Stimulated activated naive CD4-positive, alpha-beta T cell (primary cell): ENCODE measurements at regions not wholly inside any gene's neighbourhood (a gene's known extent, or its start where the extent isn't known, plus 50 kb on each side); places are given as distances from the start of the nearest gene placed in this dataset.
"Not testable (repeated sequence)": the region's sequence is repeated elsewhere in the genome, so short reads cannot be mapped to it uniquely, and the experiment has no call there.

Experiments used
- DNase-seq, 6 experiments: peaks; one replicate each; lab custom pipeline; 2025; lab: John Stamatoyannopoulos, UW

DNA sequence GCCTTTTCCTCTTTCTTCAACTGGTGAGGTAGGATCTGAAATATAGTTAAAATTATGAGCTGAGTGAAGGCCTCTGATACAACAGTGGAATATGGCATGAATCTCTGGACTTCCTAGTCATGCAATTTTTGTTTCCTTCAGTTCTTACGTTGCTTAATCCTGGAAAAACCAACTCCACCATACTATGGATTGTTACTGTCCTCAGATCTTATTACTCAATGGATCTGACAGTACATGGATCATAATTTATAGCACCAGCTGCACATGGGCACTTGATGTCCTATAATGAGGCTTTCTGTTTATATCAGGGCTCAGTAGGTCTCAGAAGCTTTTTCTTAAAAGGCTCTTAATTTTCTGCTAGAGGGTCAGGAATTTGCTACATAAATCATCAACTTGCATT, 1341.0 kb upstream of the EYS start:
- DNase-seq = no peak

DNA sequence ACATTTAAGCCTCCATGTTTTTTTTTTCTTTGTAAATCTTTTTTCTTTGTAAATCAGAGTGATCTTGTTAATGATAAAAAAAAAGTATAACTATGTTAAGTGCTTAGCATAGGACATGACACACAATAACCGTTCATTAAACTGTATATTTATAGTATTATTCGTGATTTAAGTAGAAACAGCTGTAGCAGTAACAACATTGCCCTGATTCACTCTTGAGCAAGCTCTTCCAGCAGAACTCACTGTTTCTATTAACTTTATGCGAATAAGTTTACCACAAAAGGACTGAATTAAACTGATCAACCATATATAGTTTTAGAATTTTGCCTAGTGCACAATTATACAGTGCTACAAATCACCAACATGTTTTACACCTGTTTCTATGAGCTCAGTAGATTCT, 1338.0 kb upstream of the EYS start:
- no peak for DNase-seq

- no peak for DNase-seq
Measured at GRCh38 chr6:67031451-67031850, 1324.4 kb upstream of the EYS start.

DNA sequence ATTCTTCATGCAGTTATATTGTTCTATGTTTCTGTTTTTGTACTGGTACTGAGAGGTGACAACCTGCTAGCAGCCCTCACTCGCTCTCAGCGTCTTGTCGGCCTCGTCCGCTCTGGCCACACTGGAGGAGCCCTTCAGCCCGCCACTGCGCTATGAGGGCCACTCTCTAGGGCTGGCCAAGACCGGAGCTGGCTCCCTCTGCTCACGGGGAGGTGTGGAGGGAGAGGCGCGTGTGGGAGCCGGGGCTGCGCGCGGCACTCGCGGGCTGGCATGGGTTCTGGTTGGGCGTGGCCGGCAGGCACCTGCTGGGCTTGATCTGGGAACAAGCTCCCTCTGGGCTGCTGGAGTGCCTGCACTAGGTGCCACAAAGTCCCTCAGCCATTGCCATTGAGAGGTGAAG, 1323.8 kb upstream of the EYS start:
- DNase-seq = no peak

- DNase-seq = no peak
Measured at GRCh38 chr6:67016921-67017460, 1310.0 kb upstream of the EYS start.

DNA sequence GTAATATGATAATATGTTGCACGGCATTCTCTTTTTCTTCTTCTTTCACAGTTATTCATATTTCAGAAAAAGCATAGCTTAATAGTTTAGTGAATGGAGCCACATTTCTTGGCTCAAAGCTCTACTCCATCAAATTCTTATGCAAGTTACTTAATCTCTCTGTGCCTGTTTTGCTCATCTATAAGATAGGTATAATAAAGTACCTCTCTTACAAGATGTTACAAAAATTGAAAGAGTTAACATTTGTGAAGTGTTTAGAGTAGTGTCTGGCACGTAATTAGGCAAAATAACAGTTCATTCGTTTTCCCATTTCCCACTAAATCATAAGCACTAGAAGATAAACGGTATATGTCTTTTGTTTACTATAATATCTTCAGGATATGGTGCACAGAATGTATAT, 1304.4 kb upstream of the EYS start:
- DNase-seq = no peak

- no peak for DNase-seq
Measured at GRCh38 chr6:67009818-67010217, 1302.8 kb upstream of the EYS start.

DNA sequence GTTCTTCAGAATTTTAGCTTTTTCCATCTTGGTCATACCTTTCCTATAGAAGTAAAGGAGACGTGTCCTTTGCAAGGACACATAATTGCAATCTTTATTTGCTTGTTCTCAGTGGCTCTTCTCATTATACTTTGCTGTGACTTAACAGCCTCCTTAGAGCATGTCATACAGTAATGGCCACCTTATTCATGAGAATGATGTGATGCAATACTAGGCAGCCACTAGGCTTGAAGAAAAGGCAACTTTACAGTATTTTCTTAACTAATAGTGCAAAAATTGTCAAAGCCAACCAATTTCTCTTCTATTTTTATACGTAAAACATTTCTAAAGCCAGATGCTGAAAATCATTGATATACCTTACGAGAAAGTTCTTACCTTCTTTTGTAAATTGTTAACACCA, 1296.8 kb upstream of the EYS start:
- DNase-seq = no peak

DNA sequence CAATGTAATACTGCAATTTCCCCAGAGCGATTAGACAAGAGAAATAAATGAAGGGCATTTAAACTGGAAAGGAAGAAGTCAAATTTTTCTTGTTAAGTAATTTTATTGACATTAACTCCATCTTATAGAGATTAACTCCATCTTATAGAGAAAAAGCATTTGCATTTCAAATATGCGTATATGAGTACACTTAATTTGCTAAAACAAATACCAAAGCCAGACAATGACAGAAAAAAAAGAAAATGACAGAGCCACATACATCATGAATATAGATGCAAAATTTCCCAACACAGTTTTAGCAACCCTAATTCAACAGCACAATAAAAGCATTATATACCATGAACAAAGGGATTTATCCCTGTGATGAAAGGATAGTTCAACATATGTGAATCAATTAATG, 1293.1 kb upstream of the EYS start:
- DNase-seq = no peak

DNA sequence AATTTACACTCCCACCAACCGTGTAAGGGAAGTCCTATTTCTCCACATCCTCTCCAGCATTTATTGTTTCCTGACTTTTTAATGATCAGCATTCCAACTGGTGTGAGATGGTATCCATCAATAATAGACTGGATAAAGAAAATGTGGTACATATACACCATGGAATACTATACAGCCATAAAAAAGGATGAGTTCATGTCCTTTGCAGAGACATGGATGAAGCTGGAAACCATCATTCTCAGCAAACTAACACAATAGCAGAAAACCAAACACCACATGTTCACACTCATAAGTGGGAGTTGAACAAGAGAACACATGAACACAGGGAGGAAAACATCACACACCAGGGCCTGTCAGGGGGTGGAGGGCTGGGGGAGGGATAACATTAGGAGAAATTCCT, 1290.6 kb upstream of the EYS start:
- not testable (repeated sequence) for DNase-seq

DNA sequence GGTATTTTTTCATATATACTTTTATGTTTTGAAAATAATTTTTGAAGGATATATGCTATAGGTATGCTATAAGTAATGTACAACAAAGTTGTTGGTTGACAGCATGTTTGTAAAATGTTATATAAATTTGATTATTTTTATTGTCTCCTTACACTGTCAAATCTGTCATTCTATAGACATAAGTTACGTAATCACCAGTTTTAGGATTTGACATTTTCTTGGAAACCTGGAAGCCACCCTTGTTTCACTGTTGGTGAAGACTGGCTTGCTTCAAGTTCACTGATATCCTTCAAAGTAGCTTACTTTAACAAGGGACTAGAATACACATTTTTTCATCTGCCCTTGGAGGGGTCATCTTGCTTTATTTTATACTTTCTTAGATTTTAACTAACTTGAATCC, 1288.6 kb upstream of the EYS start:
- DNase-seq = no peak

DNA sequence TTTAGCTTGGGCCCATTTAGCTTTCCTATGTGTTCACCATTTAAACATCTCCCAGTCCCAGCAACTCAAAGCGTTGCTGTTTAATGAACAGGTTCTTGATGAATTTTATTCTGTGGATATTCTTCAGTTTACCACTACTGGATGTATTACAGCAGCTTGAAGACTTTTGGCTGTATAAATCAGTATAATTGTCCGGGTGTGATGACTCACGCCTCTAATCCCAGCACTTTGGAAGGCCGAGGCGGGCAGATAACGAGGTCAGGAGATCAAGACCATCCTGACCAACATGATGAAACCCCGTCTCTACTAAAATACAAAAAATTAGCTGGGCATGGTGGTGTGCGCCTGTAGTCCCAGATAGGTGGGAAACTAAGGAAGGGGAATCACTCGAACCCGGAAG, 1286.7 kb upstream of the EYS start:
- not testable (repeated sequence) for DNase-seq

DNA sequence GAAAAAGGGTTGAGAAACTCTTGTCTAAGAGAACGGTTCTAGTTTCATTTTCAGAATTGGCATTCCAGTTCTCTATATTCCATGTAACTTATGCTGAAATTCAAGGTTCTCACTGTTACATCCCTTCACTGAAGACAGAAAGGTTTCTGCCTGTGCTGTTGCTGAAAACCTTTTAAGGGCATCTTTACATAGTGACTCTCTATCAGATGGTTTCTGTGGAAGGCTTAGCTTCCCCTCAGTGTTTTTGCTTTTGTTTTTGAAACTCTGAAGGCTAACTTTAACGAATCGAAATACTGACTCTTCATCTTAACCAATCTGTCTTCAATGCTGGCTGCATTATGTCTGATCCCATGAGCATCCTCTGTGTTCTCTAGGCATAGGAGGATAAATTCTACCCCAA, 1286.2 kb upstream of the EYS start:
- DNase-seq = no peak

DNA sequence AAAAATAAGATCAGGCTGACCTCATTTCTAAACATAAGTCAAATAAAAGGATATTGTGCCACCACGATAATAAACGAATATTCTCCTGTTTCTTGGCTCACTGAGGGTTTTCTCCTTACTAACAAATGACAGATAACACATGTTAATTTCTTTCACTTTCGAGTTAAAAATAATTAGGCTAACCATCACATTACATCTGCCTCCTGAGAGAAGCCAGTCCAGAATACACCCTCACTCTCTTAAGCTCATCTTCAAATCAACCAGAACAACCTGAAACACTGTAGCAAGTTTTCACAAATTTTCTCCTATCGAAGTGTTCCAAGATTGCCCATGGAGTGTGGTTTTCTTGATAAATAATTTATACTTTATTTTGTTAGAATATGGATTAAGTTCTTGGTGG, 1285.6 kb upstream of the EYS start:
- no peak for DNase-seq

DNA sequence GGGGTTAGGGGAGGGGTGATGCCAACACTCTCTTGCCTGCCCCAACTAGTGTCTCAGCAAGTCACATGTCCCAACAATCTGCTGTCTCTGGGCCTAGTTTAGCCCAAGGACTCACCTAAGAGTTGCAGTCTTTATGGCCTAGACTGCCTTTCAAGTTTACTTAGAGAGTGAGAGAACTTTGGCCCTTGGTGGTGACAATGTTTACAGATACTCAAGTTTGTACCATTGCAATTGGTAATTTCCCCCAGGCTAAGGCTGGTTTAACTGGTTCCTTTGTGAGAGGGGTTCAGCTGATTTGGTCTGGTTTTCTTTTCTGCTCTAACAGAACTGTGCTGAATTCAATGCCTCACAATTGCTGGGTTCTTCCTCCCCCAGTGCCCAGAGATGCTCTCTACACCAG, 1279.9 kb upstream of the EYS start:
- no peak for DNase-seq

GRCh38 chr6:66985816-66986215, 1278.8 kb upstream of the EYS start:
- no peak for DNase-seq

GRCh38 chr6:66970373-66970772, 1263.3 kb upstream of the EYS start:
- DNase-seq = no peak

DNA sequence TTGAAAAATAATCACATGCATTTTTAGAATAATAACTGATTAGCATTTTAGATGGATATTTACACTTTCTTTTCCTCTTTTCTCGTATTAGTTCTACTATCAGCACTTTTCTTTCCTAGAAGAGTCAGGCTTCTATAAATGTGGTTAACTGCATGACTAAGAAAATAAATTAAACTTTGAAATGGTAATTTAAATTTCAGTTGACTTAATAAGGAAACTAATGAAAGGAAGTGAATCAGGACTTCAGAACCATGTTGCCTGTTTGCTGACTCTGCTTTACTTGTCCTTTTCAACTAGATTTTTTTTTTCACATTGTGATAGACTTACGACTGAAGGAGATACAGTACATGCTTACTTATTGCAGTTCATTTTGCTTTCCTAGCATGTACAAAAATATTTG, 1258.2 kb upstream of the EYS start:
- DNase-seq = no peak

DNA sequence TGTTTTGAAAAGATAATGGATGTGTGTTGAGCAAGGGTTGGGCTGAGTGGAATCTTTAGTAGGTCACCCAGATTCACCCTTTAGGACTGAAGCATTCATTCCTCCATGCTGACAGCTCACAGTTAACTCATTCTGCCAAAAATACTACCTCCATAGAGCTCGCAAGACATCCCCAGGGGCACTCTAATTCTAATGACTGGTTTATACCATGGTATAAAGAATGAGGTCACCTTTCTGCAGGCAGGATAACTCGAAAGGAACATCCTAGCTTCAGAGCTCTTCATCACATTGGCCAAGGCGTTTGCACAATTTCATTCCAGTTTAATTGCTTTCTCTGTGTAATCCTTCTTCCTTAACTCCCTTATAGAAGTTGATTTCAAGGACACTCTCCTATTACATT, 1257.2 kb upstream of the EYS start:
- DNase-seq = no peak

DNA sequence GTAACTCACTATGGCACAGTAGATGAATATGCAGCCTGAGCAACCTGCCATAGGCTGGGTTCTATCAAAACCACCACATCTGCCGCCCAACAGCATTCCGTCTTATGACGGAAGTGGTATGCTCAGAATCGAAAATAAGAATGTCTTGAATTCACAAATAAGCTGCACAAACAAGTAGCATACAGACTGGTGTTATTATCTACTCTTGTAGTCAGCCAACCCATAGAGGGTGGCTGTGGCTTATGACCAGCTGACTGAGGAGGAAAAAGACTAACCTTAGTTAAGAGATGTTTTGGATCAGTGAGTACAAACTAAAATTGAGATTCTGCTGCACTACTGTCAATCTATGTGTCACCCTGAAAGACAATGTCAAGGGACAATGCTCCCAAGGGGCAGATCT, 1255.1 kb upstream of the EYS start:
- no peak for DNase-seq

- no peak for DNase-seq
Measured at GRCh38 chr6:66961191-66961590, 1254.2 kb upstream of the EYS start.

DNA sequence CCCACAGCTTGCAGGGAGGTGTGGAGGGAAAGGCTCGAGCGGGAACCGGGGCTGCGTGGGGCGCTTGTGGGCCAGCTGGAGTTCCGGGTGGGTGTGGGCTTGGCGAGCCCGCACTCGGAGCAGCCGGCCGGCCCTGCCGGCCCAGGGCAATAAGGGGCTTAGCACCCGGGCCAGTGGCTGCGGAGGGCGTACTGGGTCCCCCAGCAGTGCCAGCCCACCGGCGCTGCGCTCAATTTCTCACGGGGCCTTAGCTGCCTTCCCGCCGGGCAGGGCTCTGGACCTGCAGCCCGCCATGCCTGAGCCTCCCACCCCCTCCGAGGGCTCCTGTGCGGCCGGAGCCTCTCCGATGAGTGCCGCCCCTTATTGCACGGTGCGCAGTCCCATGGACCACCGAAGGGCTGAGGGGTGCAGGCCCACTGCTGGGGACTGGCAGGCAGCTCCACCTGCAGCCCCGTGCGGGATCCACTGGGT, 1242.2 kb upstream of the EYS start:
- DNase-seq = no peak

- no peak for DNase-seq
Measured at GRCh38 chr6:66948106-66948505, 1241.1 kb upstream of the EYS start.

GRCh38 chr6:66940003-66940402, 1233.0 kb upstream of the EYS start:
- no peak for DNase-seq

DNA sequence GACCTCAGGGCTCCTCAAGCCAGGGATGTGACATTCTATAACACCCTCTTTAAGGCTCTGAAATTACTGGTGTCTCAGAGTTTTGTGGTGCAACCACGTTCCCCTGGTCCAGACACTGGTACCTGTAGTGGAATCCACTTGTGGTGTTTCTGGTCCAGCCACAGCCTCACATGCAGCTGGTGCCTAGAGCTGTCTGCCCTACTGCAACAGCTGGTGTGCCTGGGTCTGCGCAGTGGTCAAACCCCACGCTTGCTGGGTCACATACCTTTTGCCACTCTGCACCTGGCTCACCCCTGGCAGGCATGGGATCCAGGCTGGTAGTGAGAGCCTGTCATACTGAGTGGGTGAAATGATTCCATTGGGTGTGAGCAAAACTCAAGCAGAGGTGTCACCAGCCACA, 1230.2 kb upstream of the EYS start:
- no peak for DNase-seq
